ENCODE measurements at regions not wholly inside any gene's neighbourhood (a gene's known extent, or its start where the extent isn't known, plus 50 kb on each side); places are given as distances from the start of the nearest gene placed in this dataset.

- no peak for DNase-seq
Measured at GRCh38 chr6:166046226-166046625, 121.4 kb downstream of the TBXT start.

- no peak for DNase-seq
Measured at GRCh38 chr6:166045860-166046200, 121.8 kb downstream of the TBXT start.

- no peak for DNase-seq
Measured at GRCh38 chr6:166045173-166045859, 122.3 kb downstream of the TBXT start.

- DNase-seq = no peak
Measured at GRCh38 chr6:166041277-166041676, 126.4 kb downstream of the TBXT start.

GRCh38 chr6:166040292-166040691 is 127.4 kb downstream of the TBXT start:
- DNase-seq = no peak

- DNase-seq = no peak
Measured at GRCh38 chr6:166036316-166037095, 131.1 kb downstream of the TBXT start.

GRCh38 chr6:166032366-166033200 is 135.1 kb downstream of the TBXT start:
- DNase-seq = no peak

- no peak for DNase-seq
Measured at GRCh38 chr6:166031275-166031674, 136.4 kb downstream of the TBXT start.

GRCh38 chr6:166029506-166029905 is 138.1 kb downstream of the TBXT start:
- DNase-seq = no peak

- DNase-seq = no peak
Measured at GRCh38 chr6:166027761-166028160, 139.9 kb downstream of the TBXT start.

- no peak for DNase-seq
Measured at GRCh38 chr6:166026586-166027126, 141.0 kb downstream of the TBXT start.

GRCh38 chr6:166025149-166025898 is 142.3 kb downstream of the TBXT start:
- no peak for DNase-seq

GRCh38 chr6:166024252-166024651 is 143.4 kb downstream of the TBXT start:
- DNase-seq = no peak

- DNase-seq = no peak
Measured at GRCh38 chr6:166023273-166023989, 144.2 kb downstream of the TBXT start.

GRCh38 chr6:166021429-166021828 is 146.2 kb downstream of the TBXT start:
- DNase-seq = no peak

GRCh38 chr6:166019214-166019613 is 148.4 kb downstream of the TBXT start:
- DNase-seq = no peak

- no peak for DNase-seq
Measured at GRCh38 chr6:166017032-166017635, 150.5 kb downstream of the TBXT start.

- DNase-seq = no peak
Measured at GRCh38 chr6:166014966-166015365, 152.7 kb downstream of the TBXT start.

- no peak for DNase-seq
Measured at GRCh38 chr6:166010136-166010960, 157.3 kb downstream of the TBXT start.

- no peak for DNase-seq
Measured at GRCh38 chr6:166009385-166010031, 158.1 kb downstream of the TBXT start.

Measured in Kasumi-1 (cell line).